Mesothelial cell of epicardium (in vitro differentiated cells): ENCODE measurements at regions not wholly inside any gene's neighbourhood (a gene's known extent, or its start where the extent isn't known, plus 50 kb on each side); places are given as distances from the start of the nearest gene placed in this dataset.

Source experiments
- DNase-seq, 2 experiments: peaks; one replicate each; pipeline ENCODE4 v3.0.0; 2021; ENCODE audit warnings: low spot score in 2 of 2; ENCODE audit not compliant: unreplicated experiment in 2 of 2
- H3K27ac Mint-ChIP-seq: 2 replicates; pipeline ENCODE4 v1.8.0; 2021; ENCODE audit warnings: mixed read lengths
- H3K27me3 Mint-ChIP-seq: 2 replicates; pipeline ENCODE4 v1.8.0; 2021; ENCODE audit warnings: low read depth, mixed read lengths
- H3K36me3 Mint-ChIP-seq: 2 replicates; pipeline ENCODE4 v1.8.0; 2021; ENCODE audit warnings: mixed read lengths
- H3K4me1 Mint-ChIP-seq: 2 replicates; pipeline ENCODE4 v1.8.0; 2021; ENCODE audit warnings: mixed read lengths
- H3K4me3 Mint-ChIP-seq: 2 replicates; pipeline ENCODE4 v1.8.0; 2021; ENCODE audit warnings: mild to moderate bottlenecking, moderate library complexity, mixed read lengths
- H3K9me3 Mint-ChIP-seq: 2 replicates; pipeline ENCODE4 v1.8.0; 2021; ENCODE audit warnings: mixed read lengths
- CTCF ChIP-seq: fragments of 200-600 bp; sonication (generic); IDR thresholded peaks from one replicate; pipeline ENCODE4 v1.5.0; 2021; ENCODE audit warnings: antibody characterized with exemption; ENCODE audit not compliant: unreplicated experiment

GRCh38 chr1:81158592-81158991, 642.1 kb upstream of the ADGRL2 start:
- TF ChIP-seq CTCF, result no peak
- DNase-seq, result no peak
- Mint-ChIP-seq H3K27ac (peak overlapping the region; percentile 24), H3K36me3 (no peaks in the 10 kb centered on the region), H3K27me3 (no peaks in the 10 kb centered on the region), H3K4me3 (no peak overlapping the region), H3K9me3 (no peaks in the 10 kb centered on the region), H3K4me1 (peaks cover 38% of the 10 kb centered on the region)

GRCh38 chr1:81157686-81158085, 643.0 kb upstream of the ADGRL2 start:
- H3K27ac Mint-ChIP-seq, result peak overlapping the region; percentile 24
- TF ChIP-seq CTCF, result no peak
- DNase-seq, result no peak

GRCh38 chr1:81156887-81157286, 643.8 kb upstream of the ADGRL2 start:
- no peak for TF ChIP-seq CTCF
- no peaks in the 10 kb centered on the region for H3K9me3 Mint-ChIP-seq
- no peak overlapping the region for H3K27ac Mint-ChIP-seq
- no peak for DNase-seq
- H3K27me3 Mint-ChIP-seq, result no peaks in the 10 kb centered on the region
- H3K36me3 Mint-ChIP-seq, result no peaks in the 10 kb centered on the region
- no peak overlapping the region for H3K4me3 Mint-ChIP-seq
- H3K4me1 Mint-ChIP-seq, result peaks cover 38% of the 10 kb centered on the region

More at GRCh38 chr1:81157686-81158085, 643.0 kb upstream of the ADGRL2 start:
- H3K27me3 Mint-ChIP-seq, result no peaks in the 10 kb centered on the region
- no peak overlapping the region for H3K4me3 Mint-ChIP-seq
- H3K36me3 Mint-ChIP-seq, result no peaks in the 10 kb centered on the region
- no peaks in the 10 kb centered on the region for H3K9me3 Mint-ChIP-seq
- peaks cover 38% of the 10 kb centered on the region for H3K4me1 Mint-ChIP-seq

GRCh38 chr1:81155131-81155530, 645.6 kb upstream of the ADGRL2 start:
- Mint-ChIP-seq H3K4me1 (peaks cover 49% of the 10 kb centered on the region), H3K27ac (no peak overlapping the region), H3K4me3 (no peak overlapping the region), H3K36me3 (no peaks in the 10 kb centered on the region), H3K27me3 (no peaks in the 10 kb centered on the region), H3K9me3 (no peaks in the 10 kb centered on the region)
- DNase-seq, result no peak
- no peak for TF ChIP-seq CTCF

GRCh38 chr1:81151206-81151605, 649.5 kb upstream of the ADGRL2 start:
- H3K36me3 Mint-ChIP-seq, result no peaks in the 10 kb centered on the region
- peaks cover 6% of the 10 kb centered on the region for H3K9me3 Mint-ChIP-seq
- no peaks in the 10 kb centered on the region for H3K27me3 Mint-ChIP-seq
- no peak overlapping the region for H3K4me3 Mint-ChIP-seq
- DNase-seq, result no peak
- TF ChIP-seq CTCF, result no peak
- H3K4me1 Mint-ChIP-seq, result peaks cover 30% of the 10 kb centered on the region
- no peak overlapping the region for H3K27ac Mint-ChIP-seq
